ENCODE measurements at regions not wholly inside any gene's neighbourhood (a gene's known extent, or its start where the extent isn't known, plus 50 kb on each side); places are given as distances from the start of the nearest gene placed in this dataset.

DNA sequence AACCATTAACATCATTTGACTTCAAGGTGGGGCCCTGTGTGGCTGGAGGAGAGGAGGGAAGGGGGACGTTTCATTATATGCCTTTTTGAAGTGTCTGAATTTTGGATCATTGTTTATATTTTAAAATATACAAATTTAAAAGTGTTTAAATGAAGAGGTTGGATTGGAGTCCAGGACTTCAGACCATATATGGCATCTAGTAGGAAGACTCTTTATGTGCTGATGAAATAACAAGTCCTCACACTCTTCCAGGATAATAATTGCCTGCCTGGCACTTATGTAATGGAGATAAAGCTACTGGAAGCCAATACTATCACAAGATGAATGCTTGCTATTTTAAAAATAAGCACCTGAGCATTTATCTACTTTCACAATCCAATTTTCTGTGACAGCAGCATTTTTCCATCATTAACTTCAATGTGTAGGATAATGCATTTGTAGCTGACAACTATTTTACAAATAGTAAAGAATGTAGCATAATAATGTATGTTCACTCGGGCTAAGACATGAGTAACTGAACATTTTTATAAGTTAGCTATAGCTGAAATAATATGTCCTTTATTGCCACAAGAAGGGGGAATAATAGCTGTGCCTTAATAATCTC is 188.4 kb downstream of the MTCL1 start:
- no peak overlapping the region for H3K4me3 ChIP-seq (ENCODE audit: low read depth, low read length)
- no peaks in the 10 kb centered on the region for H3K27me3 ChIP-seq (replicated peaks)
- H3K27ac ChIP-seq = no peak overlapping the region
- TF ChIP-seq, protein P1, sequence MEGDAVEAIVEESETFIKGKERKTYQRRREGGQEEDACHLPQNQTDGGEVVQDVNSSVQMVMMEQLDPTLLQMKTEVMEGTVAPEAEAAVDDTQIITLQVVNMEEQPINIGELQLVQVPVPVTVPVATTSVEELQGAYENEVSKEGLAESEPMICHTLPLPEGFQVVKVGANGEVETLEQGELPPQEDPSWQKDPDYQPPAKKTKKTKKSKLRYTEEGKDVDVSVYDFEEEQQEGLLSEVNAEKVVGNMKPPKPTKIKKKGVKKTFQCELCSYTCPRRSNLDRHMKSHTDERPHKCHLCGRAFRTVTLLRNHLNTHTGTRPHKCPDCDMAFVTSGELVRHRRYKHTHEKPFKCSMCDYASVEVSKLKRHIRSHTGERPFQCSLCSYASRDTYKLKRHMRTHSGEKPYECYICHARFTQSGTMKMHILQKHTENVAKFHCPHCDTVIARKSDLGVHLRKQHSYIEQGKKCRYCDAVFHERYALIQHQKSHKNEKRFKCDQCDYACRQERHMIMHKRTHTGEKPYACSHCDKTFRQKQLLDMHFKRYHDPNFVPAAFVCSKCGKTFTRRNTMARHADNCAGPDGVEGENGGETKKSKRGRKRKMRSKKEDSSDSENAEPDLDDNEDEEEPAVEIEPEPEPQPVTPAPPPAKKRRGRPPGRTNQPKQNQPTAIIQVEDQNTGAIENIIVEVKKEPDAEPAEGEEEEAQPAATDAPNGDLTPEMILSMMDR (IDR thresholded peaks at IDR 0.05; ENCODE audit: low read depth, low read length, missing control alignments) = no peak
- H3K36me3 ChIP-seq (replicated peaks) = no peaks in the 10 kb centered on the region
- DNase-seq = no peak
- in situ Hi-C loops (cut with HindIII; ENCODE audit: low pct_ligation_motif_present, low sequenced_read_pairs) = no loop called here

DNA sequence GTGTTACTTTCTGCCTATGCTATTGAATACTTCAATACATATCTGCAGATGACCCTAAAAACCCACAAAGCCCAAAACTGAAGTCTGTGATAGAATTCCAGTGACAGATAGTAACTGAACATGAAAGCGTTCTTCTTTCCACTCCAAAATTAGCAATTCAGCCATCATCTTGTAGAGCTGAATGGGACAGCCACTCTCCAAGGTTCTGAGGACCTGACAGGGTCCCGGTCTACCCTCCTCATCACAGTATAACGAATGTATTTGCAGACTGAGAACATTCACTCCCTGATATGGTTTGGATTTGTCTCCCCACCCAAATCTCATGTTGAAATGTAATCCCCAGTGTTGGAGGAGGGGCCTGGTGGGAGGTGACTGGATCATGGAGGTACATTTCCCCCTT is 189.5 kb downstream of the MTCL1 start:
- in situ Hi-C loops (cut with HindIII; ENCODE audit: low pct_ligation_motif_present, low sequenced_read_pairs) = no loop called here
- Histone ChIP-seq H3K27ac (no peak overlapping the region), H3K4me3 (ENCODE audit: low read depth, low read length) (no peak overlapping the region), H3K36me3 (replicated peaks) (no peaks in the 10 kb centered on the region), H3K27me3 (replicated peaks) (no peaks in the 10 kb centered on the region)
- TF ChIP-seq, protein P1 (IDR thresholded peaks at IDR 0.05; ENCODE audit: low read depth, low read length, missing control alignments) = no peak
- no peak for DNase-seq

GRCh38 chr18:8895341-8895740 is 190.0 kb downstream of the MTCL1 start:
- TF ChIP-seq, protein P1 (IDR thresholded peaks at IDR 0.05; ENCODE audit: low read depth, low read length, missing control alignments) = no peak
- Histone ChIP-seq H3K27ac (no peak overlapping the region), H3K27me3 (replicated peaks) (no peaks in the 10 kb centered on the region), H3K4me3 (ENCODE audit: low read depth, low read length) (no peak overlapping the region), H3K36me3 (replicated peaks) (no peaks in the 10 kb centered on the region)
- in situ Hi-C loops (cut with HindIII; ENCODE audit: low pct_ligation_motif_present, low sequenced_read_pairs) = no loop called here
- no peak for DNase-seq

DNA sequence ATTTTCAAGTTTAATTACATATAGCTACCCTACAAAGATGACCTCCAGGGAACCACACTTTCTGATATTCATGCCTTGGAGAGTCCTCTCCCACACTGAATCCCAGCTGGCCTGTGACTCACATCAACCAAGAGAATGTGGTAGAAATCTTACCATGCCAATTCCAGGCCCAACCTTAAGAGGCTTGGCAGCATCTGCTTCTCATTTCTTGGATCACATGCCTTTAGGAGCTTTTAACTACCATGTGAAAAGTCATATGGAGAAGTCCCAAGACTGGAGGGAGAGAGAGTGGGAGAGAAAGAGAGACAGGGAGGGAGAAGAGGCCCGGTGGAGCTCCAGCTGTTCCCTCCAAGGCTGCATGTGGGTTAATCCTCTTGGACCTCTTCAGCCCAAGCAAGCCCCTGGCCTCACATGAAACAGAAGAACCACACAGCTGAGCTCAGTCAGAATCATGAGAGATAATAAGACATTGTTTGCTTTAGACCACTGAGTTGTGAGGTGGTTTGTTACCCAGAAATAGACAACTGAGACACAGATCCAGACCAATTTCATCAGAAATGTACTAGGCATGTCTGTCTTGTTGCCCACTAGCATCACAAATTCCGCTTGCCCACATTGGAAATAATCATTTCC is 190.7 kb downstream of the MTCL1 start:
- TF ChIP-seq, protein P1 (IDR thresholded peaks at IDR 0.05; ENCODE audit: low read depth, low read length, missing control alignments) = no peak
- Histone ChIP-seq H3K27ac (no peak overlapping the region), H3K36me3 (replicated peaks) (no peaks in the 10 kb centered on the region), H3K4me3 (ENCODE audit: low read depth, low read length) (no peak overlapping the region), H3K27me3 (replicated peaks) (no peaks in the 10 kb centered on the region)
- in situ Hi-C loops (cut with HindIII; ENCODE audit: low pct_ligation_motif_present, low sequenced_read_pairs) = no loop called here
- DNase-seq = peak; percentile 15

GRCh38 chr18:8899000-8899399 is 193.6 kb downstream of the MTCL1 start:
- in situ Hi-C loops (cut with HindIII; ENCODE audit: low pct_ligation_motif_present, low sequenced_read_pairs) = no loop called here
- Histone ChIP-seq H3K27me3 (replicated peaks) (no peaks in the 10 kb centered on the region), H3K36me3 (replicated peaks) (no peaks in the 10 kb centered on the region), H3K4me3 (ENCODE audit: low read depth, low read length) (no peak overlapping the region), H3K27ac (no peak overlapping the region)
- TF ChIP-seq, protein P1 (IDR thresholded peaks at IDR 0.05; ENCODE audit: low read depth, low read length, missing control alignments) = peak; percentile 15
- DNase-seq = no peak

- no peaks in the 10 kb centered on the region for H3K36me3 ChIP-seq (replicated peaks)
- H3K27ac ChIP-seq = no peak overlapping the region
- TF ChIP-seq, protein P1 (IDR thresholded peaks at IDR 0.05; ENCODE audit: low read depth, low read length, missing control alignments) = no peak
- H3K27me3 ChIP-seq (replicated peaks) = no peaks in the 10 kb centered on the region
- H3K4me3 ChIP-seq (ENCODE audit: low read depth, low read length) = no peak overlapping the region
- in situ Hi-C loops (cut with HindIII; ENCODE audit: low pct_ligation_motif_present, low sequenced_read_pairs) = no loop called here
- no peak for DNase-seq
Observed at GRCh38 chr18:8900552-8900951, 195.2 kb downstream of the MTCL1 start.
